ENCODE measurements at regions not wholly inside any gene's neighbourhood (a gene's known extent, or its start where the extent isn't known, plus 50 kb on each side); places are given as distances from the start of the nearest gene placed in this dataset.

DNA sequence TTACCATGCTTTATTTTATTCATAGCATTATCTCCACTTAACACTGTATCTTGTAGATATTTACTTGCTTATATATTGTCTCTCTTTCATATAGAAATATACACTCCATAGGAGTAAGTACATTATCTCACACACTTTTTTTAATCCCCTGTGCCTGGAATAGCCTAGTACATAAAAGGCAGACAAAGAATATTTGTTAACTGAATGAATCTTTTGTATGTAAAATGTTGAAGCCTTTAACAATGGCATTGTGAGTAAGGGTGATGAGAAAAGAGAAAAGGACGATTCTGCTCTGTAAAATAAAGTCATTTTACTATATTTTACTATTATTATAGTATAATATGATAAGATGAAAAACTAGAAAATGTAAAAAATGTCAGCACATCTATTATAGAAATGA is 97.7 kb upstream of the PDHA2 start:
- Histone ChIP-seq H3K18ac (ENCODE audit: extremely low read depth, low read length) (no peak overlapping the region), H2AK5ac (ENCODE audit: low read depth, low read length) (no peak overlapping the region), H3K14ac (ENCODE audit: insufficient read length) (no peak overlapping the region), H2BK12ac (ENCODE audit: low read depth, low read length) (no peak overlapping the region), H2BK5ac (ENCODE audit: low read depth, low read length) (no peak overlapping the region), H3K79me1 (ENCODE audit: low read depth, low read length) (no peaks in the 10 kb centered on the region), H2AFZ (ENCODE audit: low read length) (no peak overlapping the region), H3K4me2 (ENCODE audit: insufficient read depth in 1 of 2, low read depth in 2 of 2, low read length in 2 of 2) (no peak overlapping the region), H3K9ac (replicated peaks in 1 of 4; ENCODE audit: extremely low read depth in 1 of 4, low read depth in 3 of 4, low read length in 3 of 4) (no peak overlapping the region), H3K23me2 (ENCODE audit: low read depth, low read length) (no peaks in the 10 kb centered on the region), H3K27me3 (replicated peaks in 1 of 4; ENCODE audit: control insufficient read depth in 3 of 4, extremely low read depth in 1 of 4, insufficient read depth in 3 of 4, low read length in 3 of 4) (no peaks in the 10 kb centered on the region), H3K27ac (ENCODE audit: low read depth, low read length) (no peak overlapping the region), H3K23ac (ENCODE audit: insufficient read length) (no peak overlapping the region), H4K5ac (ENCODE audit: insufficient read length, low read depth, low read length) (no peak overlapping the region), H3K4ac (replicated peaks; ENCODE audit: insufficient read length, low read depth, low read length) (no peak overlapping the region), H4K20me1 (replicated peaks in 1 of 2; ENCODE audit: control insufficient read depth in 1 of 2, insufficient read depth in 2 of 2, low read length in 2 of 2) (no peaks in the 10 kb centered on the region), H4K91ac (replicated peaks; ENCODE audit: insufficient read length, low read length) (no peak overlapping the region), H3K9me3 (ENCODE audit: insufficient read depth in 2 of 2, low read depth in 1 of 2, low read length in 1 of 2) (peaks cover 14 to 18% of the 10 kb centered on the region in 2 experiments; a peak in 3 of 4 replicates), H4K8ac (ENCODE audit: extremely low read depth, insufficient read depth, low read length) (no peak overlapping the region), H2BK15ac (ENCODE audit: low read length) (no peak overlapping the region), H3K79me2 (ENCODE audit: control insufficient read depth in 1 of 2, insufficient read depth in 2 of 2, low read length in 2 of 2) (no peaks in the 10 kb centered on the region), H2BK120ac (replicated peaks; ENCODE audit: low read depth, low read length) (no peak overlapping the region), H3K36me3 (ENCODE audit: control insufficient read depth in 2 of 4, insufficient read depth in 4 of 4, low read length in 3 of 4) (no peaks in the 10 kb centered on the region; a peak in 1 of 8 replicates), H3K56ac (replicated peaks; ENCODE audit: insufficient read length, low read depth, low read length) (no peak overlapping the region), H2BK20ac (ENCODE audit: low read length) (no peak overlapping the region), H3K4me3 (ENCODE audit: extremely low read depth in 1 of 4, insufficient read depth in 2 of 4, low read depth in 3 of 4, low read length in 4 of 4) (no peak overlapping the region), H3K4me1 (replicated peaks in 1 of 4; ENCODE audit: control insufficient read depth in 3 of 4, insufficient read depth in 4 of 4, low read length in 3 of 4) (peaks cover 0 to 12% (median 0%) of the 10 kb centered on the region in 4 experiments; a peak in 2 of 7 replicates)
- ChIA-PET CTCF (ENCODE audit: partially characterized antibody) (no interaction called here), POLR2A (ENCODE audit: partially characterized antibody) (no interaction called here)
- TF ChIP-seq CTBP2 (IDR thresholded peaks at IDR 0.05; ENCODE audit: borderline replicate concordance, insufficient read depth, insufficient read length, low read length), result no peak
- no peak for TF ChIP-seq KDM1A (IDR thresholded peaks at IDR 0.05; ENCODE audit: borderline replicate concordance, low read length)
- no peak for TF ChIP-seq SIN3A (conservative IDR thresholded peaks at IDR 0.05 in 1 of 2, IDR thresholded peaks at IDR 0.05 in 1 of 2; ENCODE audit: low read depth in 1 of 2, low read length in 2 of 2)
- no peak for TF ChIP-seq ATF3 (IDR thresholded peaks at IDR 0.05; ENCODE audit: insufficient read depth, low read depth, low read length)
- TF ChIP-seq KDM4A (IDR thresholded peaks at IDR 0.05; ENCODE audit: low read depth, low read length, severe bottlenecking), result no peak
- TF ChIP-seq CBX5 (IDR thresholded peaks at IDR 0.05; ENCODE audit: low read depth, low read length), result no peak
- FAIRE-seq (no peak), DNase-seq (ENCODE audit: low read depth in 1 of 2, low spot score in 2 of 2) (no peak)
- 83% methylated on average over 1 of the region's 1 CpG; no CpG with 5 or more reads in 1 of the 2 experiments for WGBS, 2 experiments (ENCODE audit: extremely low coverage in 1 of 2, insufficient coverage in 1 of 2, insufficient read length in 1 of 2, insufficient replicate concordance in 2 of 2, low coverage in 1 of 2, low lambda C conversion rate in 2 of 2, missing lambda C conversion rate in 1 of 2)
